GM19035 (cell line): ENCODE measurements at regions not wholly inside any gene's neighbourhood (a gene's known extent, or its start where the extent isn't known, plus 50 kb on each side); places are given as distances from the start of the nearest gene placed in this dataset.

Source experiments
- ATAC-seq: cut with Tn5 transposase; IDR thresholded peaks from one replicate; pipeline ENCODE4 v1.9.1; 2021; ENCODE audit not compliant: unreplicated experiment

- ATAC-seq: no peak
These were observed 339.4 kb upstream of the GRM7 start for GRCh38 chr3:6521369-6522113.

GRCh38 chr3:6522191-6522590 is 338.7 kb upstream of the GRM7 start:
- no peak for ATAC-seq

DNA sequence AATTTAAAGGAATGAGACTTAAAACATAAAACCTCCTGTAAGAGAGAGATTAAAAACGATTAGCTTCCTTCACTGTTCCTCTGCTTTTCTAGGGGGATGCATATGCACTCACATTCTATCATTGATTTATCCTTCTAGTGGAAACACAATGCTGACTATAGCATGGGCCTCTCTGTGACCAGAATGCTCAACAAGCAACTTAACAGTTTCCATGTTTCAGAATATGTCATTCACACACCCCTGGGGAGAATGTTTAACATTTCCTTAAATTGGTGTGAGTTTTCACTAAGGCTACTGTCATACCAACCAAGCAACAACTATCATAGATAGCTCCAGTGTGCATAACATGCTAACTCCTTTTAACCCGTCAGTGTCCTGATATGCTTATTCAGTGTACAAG is 337.9 kb upstream of the GRM7 start:
- ATAC-seq: no peak

- ATAC-seq: no peak
These were observed 336.4 kb upstream of the GRM7 start for GRCh38 chr3:6524479-6524878.

DNA sequence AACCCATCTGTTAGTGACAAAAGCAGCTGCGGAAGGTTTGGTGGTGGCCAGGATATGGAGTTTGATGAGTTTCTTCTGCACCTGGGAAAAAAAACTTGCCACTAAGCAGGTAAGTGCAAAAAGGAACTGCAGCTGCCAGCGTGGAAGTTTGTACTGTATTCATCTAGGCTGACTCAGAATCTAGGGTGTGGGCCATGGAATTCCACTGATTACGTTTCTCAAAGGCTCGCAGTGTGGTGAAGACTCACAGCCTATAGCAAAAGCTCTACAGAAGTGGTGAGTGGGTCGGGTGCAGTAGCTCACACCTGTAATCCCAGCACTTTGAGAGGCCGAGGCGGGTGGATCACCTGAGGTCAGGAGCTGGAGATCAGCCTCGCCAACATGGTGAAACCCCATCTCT is 334.6 kb upstream of the GRM7 start:
- no peak for ATAC-seq

GRCh38 chr3:6526861-6527260 is 334.1 kb upstream of the GRM7 start:
- ATAC-seq: no peak

DNA sequence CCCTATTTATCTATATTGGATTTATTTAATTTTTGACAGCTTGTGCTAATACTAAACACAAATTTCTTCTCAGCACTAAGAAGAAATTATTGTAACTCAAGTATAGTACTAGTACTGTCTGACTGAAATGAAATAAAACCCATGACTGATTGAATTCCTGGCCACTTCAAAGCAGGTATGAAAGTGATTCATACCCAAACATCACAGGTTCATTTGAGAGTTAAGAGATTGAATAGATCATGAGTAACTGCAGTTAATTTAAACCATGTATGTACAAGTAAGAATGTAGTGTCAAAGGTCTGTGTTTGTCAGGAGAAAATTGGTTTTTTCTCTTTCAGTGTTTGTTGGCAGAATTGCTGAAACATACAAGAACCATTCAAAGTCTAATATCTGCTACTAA is 332.0 kb upstream of the GRM7 start:
- ATAC-seq: peak; percentile 70

DNA sequence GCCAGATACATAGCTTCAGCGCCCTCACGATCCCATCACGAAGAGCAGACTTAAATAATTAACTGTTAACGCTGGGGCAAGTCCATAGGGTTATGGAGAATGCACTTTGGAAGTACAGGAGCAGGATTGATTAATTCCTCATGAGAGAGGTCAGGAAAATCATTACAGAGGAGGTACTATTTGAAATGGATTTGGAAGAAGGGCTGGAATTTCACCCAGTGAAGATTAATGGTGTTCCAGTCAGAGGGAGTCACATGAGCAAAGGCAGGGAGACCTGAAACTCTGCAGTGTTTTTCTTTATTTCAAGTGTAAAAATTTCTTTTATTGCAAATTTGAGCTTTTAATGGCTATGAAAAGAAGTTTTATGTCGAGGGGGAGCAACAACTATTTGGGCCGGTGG is 329.8 kb upstream of the GRM7 start:
- ATAC-seq: no peak

DNA sequence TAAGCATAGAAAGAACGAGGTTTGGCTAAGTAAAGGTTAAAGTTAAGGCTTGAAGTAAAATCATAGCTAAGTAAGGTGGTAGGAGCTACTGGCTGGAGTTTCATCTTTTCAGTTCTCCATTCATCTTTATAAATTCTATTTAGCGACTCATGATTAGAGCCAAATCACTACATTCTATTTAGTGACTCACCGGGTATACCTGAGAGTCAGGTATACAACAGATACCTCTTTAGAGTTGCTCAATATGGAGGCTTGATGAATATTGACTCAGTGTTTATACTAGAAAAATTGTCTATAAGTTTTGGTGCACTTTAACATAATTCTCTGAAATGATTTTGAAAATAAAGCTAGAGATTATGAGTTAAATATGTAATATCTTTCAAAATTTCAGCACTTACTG is 328.8 kb upstream of the GRM7 start:
- ATAC-seq: no peak

GRCh38 chr3:6540981-6541380 is 319.9 kb upstream of the GRM7 start:
- no peak for ATAC-seq

GRCh38 chr3:6542795-6543194 is 318.1 kb upstream of the GRM7 start:
- no peak for ATAC-seq

DNA sequence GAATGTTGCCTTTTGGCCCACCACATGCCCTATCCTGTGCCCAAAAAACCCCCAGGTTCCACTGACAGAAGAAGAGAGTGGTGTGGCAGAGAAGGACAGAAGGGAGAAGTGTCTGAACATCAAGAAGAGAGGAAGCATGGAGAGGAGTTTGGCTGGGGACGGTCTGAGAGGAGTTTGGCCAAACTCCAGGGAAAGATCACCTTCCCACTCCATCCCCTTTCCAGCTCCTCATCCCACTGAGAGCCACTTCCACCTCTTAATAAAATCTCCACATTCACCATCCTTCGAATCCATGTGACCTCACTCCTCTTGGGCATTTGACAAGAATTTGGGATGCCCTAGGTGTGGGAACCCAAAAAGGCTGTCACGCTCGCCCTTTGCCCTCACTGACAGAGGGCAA is 311.6 kb upstream of the GRM7 start:
- ATAC-seq: no peak

DNA sequence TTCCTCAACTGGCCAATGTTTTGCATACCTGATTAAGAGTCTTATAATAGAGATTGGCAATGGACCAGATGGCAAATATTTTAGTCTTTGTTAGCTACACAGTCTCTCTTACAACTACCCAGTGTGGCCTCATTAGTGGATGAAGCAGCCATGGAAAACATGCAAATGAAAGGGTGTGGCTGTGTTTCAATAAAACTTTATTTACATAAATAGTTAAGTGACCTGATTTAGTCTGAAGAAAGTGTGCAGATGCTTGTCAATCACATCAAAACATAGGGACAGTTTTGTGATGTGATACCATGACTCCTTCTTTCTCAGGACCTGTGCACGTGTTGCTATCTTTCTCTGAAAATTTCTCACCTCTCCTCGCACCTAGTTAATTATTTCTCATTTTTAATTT is 309.8 kb upstream of the GRM7 start:
- no peak for ATAC-seq

- no peak for ATAC-seq
These were observed 300.7 kb upstream of the GRM7 start for GRCh38 chr3:6560259-6560658.

DNA sequence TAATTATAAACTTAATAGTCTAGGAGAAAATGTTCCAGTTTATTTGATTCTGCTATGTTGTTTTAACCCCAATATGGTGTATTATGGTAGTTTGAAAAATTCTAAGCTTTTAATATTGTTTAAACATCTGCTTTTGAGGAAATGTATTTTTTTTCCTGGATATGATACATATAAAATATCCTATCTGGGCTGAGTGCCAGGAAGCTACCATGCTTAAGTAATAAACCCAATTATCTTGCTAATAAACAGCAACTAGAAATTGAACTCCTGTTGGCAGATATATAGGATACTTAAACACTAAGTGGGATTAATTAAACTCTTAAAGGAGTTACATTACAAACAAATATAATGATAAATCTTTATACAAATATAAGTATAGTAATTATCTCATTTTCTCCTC is 293.7 kb upstream of the GRM7 start:
- no peak for ATAC-seq

- no peak for ATAC-seq
These were observed 291.9 kb upstream of the GRM7 start for GRCh38 chr3:6568999-6569493.

- no peak for ATAC-seq
These were observed 289.5 kb upstream of the GRM7 start for GRCh38 chr3:6571448-6571847.

GRCh38 chr3:6577584-6577983 is 283.3 kb upstream of the GRM7 start:
- no peak for ATAC-seq

DNA sequence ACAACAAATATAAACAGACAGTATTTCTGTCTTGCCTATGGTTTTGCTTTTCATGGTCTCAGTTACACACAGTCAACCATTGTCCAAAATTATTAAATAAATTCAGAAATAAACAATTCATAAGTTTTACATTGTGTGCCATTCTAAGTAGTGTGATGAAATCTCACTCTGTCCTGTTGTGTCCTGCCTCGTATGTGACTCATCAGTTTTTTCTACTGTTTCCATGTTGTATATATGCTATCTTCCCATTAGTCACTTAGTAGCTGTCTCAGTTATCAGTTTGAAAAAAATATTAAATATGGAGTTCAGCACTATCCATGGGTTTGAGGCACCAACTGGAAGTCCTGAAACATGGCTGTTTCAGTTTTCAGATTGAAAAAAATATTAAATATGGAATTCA is 282.4 kb upstream of the GRM7 start:
- no peak for ATAC-seq

DNA sequence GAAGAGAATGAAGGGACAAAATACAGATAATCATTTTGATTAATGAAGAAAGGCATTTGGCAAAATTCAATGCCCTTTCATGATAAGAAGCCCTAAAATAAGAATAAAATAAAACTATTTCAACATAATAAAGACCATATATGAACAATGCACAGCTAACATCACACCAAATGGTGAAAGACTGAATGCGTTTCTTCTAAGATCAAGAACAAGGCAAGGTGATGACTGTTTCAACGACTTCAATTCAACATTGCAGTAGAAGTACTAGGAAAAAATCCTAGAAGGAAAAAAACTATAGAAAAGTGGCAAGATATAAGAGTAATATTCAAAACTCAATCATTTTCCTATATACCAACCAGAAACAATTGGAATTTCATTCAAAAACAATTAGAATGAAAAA is 280.1 kb upstream of the GRM7 start:
- ATAC-seq: no peak

DNA sequence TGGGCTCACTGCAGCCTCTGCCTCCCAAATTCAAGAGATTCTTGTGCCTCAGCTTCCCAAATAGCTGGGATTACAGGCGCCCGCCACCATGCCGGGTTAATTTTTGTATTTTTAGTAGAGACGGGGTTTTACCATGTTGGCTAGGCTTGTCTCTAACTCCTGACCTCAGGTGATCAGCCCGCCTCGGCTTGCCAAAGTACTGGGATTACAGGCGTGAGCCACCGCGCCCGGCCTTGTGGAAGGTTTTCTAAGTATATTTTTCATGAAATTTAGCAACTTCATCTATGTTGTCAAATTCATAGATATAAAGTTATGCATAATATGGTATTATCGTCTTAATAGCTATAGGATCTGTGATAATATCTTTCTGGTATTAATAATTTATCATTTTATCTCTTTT is 275.6 kb upstream of the GRM7 start:
- no peak for ATAC-seq

- no peak for ATAC-seq
These were observed 260.7 kb upstream of the GRM7 start for GRCh38 chr3:6600237-6600636.

- ATAC-seq: no peak
These were observed 259.5 kb upstream of the GRM7 start for GRCh38 chr3:6601374-6601773.
